HG02970 (cell line): ENCODE measurements at regions not wholly inside any gene's neighbourhood (a gene's known extent, or its start where the extent isn't known, plus 50 kb on each side); places are given as distances from the start of the nearest gene placed in this dataset.
A peak's percentile ranks its signal among the peaks of the same experiment; 100 is the strongest.
"Not testable (repeated sequence)": the region's sequence is repeated elsewhere in the genome, so short reads cannot be mapped to it uniquely, and the experiment has no call there.

Experiments
- ATAC-seq: cut with Tn5 transposase; IDR thresholded peaks from one replicate; pipeline ENCODE4 v1.9.1; 2021; ENCODE audit warnings: mild to moderate bottlenecking, moderate library complexity, moderate number of reproducible peaks; ENCODE audit not compliant: unreplicated experiment, low FRiP score

DNA sequence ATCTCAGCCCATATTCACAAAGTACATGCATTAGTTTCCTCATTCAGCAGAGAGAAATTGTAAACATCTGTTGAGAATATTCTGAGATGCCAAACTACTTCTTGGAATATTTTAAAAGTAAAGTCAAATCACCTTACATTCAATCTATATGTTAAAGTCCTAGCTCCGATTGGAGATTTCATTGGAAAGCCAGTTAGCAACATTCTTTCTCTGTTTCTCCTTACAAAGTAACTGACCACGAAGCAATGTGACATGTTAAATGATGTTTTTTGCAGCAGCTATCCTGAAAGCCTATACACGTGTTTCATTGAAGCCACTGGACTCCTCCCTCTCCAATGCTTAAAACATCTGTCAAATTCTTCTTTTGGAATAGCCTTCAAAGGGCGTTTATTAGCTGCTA is 379.1 kb upstream of the CCNH start:
- no peak for ATAC-seq

DNA sequence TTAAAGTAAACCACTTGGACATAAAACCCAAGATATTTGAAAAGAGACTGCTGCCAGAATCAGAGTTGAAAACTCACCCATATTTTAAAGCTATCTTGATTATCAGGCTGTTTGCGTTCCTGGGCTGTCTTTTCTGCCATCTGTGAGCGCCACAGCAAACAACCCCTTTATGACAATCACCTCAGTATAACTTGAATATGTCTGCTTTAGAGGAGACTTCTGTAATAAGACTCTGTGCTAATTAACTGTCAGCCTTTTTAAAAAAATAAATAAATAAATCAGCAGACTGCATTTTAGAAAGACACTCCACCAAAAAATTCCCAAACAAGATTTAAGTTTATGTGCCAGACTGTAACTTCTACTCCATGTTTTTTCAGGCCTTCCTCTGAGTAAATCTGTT is 375.7 kb upstream of the CCNH start:
- no peak for ATAC-seq

DNA sequence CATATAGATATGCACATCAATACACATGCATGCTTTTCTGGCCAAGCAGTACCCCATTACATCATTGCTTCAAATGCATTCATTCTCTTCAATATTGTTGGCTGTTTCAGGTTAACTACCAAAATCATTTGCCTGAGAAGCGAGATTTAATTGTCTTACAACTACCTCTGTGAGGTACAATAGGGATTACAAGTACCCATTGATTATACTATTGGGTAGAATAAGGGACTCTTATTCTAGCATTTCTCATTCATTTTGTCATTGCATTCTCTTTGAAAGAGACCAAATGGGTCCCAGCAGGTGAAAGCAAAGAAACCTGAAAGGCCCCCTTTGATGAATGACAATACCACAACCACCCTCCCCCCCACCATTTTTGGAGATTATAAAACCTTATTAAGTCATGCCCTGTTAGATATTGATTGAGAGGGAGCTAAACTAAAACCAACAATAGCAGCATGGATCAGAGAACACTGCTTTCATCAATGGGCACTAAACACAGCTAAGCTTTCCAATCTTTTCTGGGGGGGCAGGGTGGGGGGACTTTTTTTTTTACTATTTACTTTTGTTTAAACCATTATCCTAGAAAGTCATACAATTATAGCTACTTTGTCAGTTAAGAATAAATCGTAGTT is 375.0 kb upstream of the CCNH start:
- ATAC-seq = no peak

DNA sequence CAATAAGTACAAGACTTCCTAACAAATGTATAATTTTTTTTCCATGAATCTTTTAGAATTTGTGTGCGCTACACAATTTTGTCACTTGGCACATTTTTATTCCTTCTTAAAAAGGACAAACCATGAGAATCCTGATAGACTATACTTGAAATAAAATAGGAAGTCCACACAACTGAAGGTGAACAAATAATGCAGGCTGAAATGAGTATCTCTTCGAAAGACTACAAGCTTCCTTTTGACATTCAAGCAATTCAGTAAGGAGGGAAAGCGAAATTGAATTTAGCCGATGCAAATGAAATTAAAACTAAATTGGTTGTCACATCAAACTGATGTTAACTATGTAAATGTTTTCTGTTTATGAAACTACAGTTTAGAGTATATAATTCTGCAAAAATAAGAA is 374.4 kb upstream of the CCNH start:
- ATAC-seq = no peak

DNA sequence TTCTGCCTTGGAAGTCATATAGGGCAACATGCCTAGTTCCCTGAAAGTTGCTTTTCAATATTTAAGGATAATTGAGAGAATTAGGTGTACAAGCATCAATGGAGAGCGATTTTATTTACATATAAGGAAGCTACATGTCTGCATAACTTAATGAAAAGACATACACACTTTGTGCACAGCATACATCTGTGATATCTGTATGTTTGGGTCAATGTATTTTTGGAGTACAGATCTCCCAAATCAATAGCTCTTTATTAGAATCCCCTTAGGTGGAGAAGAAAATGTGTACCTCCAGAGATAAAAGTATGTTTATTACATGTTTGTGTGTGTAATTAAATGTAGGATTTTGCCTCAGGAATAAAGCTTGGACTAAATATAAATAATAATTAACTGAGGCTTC is 373.7 kb upstream of the CCNH start:
- ATAC-seq = no peak

DNA sequence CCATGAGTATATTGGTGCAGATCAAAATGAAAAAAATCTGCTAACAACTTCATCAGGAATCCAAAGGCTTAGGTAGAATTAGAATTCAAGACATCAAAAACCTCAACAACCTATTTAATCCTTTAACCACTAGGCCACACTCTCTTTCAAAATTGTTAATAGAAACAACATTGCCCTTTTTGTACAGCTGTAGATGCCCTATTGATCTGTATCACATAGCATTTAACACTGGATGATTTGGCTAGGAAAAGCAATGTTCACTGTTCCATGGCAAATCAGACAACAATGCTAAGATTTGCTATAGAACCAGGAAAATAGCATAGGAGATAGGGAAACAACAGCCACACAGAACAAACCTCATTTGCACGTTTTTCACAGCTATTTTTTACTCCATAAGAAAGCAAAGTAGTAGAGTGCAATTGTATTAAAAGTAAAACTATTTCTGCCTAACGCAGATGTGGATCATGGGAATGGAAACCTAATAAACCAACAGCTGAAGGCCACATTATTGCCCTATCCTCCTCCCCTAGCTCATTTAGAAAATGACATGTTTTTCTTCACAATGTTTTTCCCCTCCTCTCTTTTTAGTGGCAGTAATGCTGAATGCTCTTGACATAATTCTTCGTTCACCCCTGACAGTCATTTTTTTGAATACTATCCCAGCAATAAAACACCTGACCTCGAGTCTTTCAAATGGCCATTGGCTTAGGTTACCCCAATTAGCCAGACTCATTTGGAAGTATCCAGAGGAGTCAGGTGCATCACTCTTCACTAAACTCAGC is 373.0 kb upstream of the CCNH start:
- ATAC-seq = no peak

DNA sequence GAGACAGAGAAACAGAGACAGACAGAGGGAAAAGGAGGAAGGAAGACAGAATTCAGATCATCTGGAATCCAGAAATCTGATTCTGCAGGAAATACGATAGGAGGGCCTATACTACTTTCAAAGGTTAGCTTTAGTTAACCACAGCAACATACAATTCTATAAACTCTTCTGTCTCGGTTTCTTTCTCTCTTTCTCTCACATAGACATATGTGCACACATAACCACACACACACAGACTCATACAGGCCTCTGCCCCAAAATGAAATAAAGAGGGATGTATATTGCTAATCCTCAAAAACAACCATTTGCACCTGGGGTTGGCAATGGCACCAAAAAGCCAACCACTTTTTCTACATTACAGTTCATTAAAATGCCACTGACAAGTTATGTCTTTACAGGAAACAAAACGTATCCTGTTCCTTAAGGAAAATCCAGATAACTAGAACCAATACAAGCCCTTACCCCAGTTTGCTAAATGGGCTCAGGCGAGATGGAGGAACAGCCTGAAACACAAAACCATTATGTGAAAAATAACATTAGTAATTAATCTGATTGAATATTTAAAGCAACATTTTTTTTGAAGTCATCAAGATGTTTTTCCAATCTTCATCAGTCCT is 372.3 kb upstream of the CCNH start:
- ATAC-seq = no peak

DNA sequence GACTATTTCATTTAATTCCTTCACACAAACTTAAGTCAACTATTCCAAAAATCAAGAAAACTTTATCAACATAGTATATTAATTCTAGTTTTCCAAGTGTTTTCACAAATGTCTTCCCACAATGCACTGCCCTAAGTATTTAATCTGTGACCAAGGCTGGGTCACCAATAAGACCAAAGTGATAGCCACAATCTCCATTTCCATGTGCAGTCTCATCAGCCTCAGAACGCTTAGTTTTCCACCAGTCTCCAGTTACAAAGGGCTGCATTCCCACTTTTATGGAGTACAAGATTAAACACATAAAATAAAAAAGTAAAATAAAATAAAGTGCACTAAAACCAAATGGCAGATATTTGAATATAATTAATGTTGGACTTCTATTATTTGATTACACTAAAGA is 371.6 kb upstream of the CCNH start:
- ATAC-seq = no peak

DNA sequence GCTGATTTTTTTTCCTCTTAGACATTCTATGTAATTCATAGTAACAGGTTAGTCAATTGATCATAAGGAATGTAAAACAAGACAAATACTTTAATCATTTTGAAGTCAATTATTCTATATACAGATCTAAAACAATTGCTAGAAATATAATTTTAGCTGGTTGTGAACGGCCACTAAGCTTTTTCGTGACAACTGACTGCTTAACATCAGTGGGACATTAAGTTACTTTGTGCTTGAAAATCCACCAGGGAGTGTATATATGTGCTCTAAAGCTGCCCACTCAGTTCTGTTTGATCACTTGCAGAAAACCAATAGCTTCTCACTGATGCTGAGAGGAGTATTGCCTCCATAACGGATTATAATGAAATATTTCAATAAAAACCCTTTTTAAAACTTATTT is 370.2 kb upstream of the CCNH start:
- ATAC-seq = no peak

DNA sequence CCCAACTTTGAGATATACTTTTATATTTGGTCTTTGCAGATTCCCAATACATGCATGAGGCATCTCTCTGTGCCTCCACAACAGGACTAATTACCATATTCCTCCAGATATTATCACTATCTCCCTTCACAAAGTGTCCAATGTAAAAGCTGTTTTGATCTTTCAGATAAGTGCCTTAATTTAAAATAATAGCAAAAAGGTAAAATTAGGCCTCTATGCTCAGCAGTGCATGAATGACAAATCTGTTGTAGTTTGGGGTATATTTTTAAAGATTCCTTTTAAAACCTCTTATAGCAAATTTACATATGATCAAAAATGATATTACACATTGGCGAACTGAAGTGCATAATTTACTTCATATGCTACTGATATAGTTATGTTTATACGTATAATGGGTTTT is 369.2 kb upstream of the CCNH start:
- no peak for ATAC-seq

DNA sequence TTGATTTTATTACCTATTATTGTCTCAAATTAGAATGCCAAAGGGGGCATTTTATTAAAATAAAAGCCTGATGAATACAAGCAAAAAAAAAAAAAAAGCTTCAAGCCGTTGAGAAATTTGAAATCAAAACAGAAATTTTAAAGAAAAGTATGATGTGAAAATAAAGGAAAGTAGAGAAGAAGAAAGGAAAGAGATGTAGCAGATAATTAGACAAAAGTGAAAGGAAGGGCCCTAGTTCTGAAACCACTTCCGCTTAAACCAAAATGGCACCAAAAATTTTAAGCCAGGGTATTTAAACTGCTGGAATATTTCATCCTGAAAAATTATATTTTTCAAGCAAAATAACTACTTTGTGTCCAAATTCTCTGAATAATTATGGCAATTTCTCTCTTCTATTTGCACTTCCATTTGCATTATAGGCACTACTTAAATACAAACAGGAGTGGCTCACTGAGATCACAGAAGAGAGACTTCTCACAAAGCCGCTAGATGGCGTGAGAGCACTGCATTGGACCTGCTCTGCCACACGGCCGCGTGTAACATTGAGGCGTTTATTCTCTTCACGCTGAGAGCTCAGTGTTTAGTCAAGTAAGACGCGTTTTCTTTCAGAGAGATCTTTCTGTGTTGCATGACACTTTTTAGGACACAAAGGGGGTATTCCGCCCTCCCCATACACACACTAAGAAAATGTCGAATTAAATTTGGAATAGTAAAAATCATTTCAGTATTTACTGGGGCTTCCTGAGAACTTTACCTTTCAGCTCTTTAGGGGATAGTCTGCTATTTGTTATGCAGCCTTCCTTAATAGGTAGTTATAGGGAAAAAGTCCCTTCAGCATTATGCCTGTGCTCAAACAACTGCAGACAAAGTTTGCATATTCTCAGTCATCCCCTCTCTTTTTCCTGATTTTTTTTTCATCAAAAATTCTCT is 368.4 kb upstream of the CCNH start:
- ATAC-seq = peak; percentile 98

DNA sequence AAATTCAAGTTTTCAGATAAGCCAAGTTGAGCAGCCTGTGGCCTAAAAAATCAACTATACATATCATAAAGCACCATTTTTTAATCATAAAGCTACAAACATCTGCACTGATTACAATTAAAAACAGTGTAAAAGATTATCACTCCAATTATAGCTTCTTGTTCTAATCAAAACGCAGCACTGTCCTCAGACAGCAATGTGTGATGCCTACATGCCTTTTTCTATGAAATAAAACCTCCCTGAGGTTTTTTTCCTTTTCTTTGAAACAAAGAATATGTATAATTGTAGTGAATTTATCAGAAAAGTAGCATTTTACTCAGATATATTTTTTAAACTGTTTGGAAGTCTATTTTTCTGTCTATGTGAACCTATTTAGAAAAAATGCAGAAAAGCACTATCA is 366.1 kb upstream of the CCNH start:
- no peak for ATAC-seq

DNA sequence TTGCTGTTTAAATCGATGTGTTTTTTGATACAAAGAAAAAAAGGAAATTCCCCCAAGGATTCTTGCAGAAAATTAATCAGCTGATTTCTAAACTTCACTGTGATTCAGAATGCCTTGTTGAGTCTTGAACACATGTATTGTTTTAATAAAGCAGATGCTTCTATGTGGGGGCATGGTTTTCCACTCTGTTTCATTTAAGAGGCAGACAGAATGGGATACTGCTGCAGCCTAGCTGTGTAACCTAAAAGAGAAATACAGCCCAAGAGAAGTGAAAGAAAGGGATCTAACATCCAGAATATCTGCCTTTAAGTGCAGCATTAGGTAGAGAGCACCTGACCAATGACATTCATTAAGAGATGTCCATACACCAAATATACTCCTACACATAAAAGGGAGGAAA is 365.1 kb upstream of the CCNH start:
- ATAC-seq = no peak

DNA sequence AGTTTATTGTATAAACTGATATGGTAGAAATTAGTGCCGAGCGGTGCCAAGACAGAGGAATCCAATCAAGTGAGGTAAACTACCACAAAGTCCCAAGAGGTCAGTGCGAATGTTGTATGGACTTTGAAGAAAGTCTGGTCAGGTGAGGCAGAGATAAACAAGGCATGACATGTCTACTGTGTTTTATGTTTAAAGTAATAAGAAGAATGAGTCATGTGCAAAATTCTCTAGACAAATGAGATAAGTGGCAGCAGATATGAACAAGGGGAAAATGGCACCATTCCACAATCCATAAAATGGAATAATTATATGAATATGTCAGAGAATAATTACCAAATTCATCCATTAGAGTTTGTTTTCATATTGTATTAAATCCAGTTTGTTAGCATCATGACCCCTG is 364.1 kb upstream of the CCNH start:
- no peak for ATAC-seq

DNA sequence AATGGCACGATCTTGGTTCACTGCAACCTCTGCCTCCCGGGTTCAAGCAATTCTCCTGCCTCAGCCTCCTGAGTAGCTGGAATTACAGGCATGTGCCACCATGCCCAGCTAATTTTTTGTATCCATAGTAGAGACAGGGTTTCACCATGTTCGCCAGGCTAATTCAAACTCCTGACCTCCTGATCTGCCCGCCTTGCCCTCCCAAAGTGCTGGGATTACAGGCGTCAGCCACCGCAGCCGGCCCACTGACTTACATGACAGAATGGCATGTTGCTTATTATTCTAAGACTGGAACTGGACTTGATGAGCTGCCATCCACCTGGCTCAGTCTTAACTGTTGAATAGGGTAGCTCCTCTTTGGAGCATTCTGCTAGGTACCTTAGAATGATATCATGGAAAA is 363.6 kb upstream of the CCNH start:
- ATAC-seq = not testable (repeated sequence)

DNA sequence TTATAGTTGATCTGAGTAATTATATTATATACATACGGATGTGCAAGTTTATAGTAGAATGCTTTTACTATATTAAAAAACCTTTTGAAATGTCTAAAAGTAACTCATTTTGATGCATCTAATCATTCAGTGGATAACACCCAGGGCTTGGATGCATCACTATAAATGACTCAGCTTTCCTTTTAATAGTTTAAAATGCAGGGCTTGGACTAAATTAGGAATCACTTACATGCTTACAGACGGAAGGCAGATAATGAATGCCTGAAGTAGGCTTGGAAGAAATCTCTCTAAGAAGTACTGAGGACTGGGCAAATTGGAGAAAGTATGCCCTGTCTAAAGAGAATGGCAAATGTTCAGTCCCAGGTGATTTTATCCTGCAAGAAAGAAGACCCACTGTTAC is 362.5 kb upstream of the CCNH start:
- ATAC-seq = no peak

DNA sequence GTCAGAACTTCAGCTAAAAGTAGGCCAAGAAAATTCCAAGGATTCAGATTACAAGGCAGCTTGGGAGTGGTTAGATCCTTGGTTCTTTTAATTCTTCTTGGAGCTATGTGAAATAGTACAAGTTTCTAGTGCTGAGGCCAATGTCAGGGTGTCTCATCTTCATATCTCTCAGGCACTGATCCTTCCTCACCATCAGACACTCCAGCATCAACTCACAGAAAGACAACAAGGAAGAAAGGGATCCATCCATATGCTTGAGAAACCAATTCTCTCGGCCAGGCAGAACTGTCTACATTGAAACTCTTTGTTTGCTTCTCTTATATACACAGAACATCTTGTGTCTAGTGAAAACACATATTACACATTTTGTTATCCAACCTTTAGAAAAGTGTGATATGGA is 362.1 kb upstream of the CCNH start:
- ATAC-seq = no peak

DNA sequence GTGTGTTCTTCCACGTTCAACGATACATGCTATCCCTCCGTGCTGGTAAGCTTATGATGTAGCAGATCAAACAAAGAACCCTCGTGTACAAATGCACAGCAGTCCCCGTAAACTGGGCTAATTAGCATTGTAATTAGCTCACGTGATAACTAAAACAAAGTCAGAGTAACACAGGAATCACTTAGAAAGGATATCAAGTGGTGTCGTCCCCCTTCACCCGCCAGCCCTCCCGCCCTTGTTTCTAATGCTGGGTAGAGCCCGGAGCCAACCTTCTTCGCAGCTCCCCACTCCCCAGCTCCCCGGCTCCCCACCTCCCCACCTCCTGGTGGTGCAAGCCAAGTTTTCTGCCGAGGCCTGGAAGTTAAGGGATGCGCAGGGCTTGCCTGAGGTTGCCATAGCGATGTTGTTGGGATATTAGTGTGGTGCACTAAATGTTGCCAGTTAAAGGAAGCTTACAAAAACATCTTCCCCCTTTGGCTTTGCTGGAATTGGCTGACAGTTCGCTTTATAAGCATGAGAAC is 357.9 kb upstream of the CCNH start:
- no peak for ATAC-seq

DNA sequence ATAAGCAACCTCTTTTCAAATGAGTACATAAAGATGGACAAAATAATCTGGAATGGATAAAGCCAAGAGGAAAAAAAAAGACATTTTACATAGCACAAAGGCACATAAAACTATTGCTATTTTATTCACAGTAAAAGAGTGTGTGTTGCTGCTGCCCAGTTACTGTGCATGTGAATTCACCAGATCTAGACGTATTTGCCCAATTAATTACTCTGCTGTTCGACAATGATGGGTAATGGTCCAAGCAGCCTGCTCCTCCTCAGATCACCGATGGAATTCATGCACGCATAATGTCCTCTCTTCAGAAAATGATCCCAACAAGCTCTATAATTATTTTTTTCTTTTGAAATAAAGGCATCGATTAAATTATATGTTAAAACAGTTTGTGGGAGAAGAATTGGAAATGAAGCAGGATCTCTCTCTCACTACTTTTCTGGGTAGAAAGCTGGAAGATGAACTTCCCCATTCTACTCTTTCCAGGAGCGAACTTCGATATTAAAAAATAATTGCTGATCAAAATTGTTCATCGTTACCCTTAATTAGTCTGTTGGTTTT is 357.4 kb upstream of the CCNH start:
- ATAC-seq = no peak

DNA sequence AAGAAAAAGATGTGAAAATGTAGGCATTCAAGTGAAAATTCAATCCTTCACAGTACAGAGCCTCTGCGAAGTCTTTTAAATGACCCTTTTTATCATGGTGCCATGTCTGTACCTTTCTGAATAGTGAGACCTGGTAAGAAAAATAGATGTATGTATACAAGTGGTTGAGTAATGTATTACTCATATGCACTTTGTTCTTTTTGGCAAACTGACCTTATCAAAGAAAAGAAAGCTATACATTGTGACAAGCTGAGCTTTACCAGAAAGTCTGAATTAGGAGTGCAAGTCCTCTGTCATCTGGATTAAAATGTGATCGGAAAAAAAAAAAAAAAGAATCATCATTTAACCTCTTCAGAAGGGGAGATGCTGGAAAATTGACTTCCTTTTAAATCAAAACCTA is 356.4 kb upstream of the CCNH start:
- ATAC-seq = no peak
